ENCODE measurements at regions not wholly inside any gene's neighbourhood (a gene's known extent, or its start where the extent isn't known, plus 50 kb on each side); places are given as distances from the start of the nearest gene placed in this dataset.

- intact Hi-C loops (cut with DNase I; ENCODE audit: low total_unique reads) = no loop called here
- Histone ChIP-seq H3K4me1 (no peaks in the 10 kb centered on the region), H3K36me3 (no peaks in the 10 kb centered on the region), H3K27ac (no peak overlapping the region), H3K27me3 (no peaks in the 10 kb centered on the region), H3K4me3 (no peak overlapping the region), H3K9me3 (no peaks in the 10 kb centered on the region)
- DNase-seq (no peak), ATAC-seq (peak in 1 of 2 donors; percentile 56)
- in situ Hi-C loops (cut with MboI; ENCODE audit: low sequenced_read_pairs in 4 of 4) = no loop called here
- TF ChIP-seq, protein P1, sequence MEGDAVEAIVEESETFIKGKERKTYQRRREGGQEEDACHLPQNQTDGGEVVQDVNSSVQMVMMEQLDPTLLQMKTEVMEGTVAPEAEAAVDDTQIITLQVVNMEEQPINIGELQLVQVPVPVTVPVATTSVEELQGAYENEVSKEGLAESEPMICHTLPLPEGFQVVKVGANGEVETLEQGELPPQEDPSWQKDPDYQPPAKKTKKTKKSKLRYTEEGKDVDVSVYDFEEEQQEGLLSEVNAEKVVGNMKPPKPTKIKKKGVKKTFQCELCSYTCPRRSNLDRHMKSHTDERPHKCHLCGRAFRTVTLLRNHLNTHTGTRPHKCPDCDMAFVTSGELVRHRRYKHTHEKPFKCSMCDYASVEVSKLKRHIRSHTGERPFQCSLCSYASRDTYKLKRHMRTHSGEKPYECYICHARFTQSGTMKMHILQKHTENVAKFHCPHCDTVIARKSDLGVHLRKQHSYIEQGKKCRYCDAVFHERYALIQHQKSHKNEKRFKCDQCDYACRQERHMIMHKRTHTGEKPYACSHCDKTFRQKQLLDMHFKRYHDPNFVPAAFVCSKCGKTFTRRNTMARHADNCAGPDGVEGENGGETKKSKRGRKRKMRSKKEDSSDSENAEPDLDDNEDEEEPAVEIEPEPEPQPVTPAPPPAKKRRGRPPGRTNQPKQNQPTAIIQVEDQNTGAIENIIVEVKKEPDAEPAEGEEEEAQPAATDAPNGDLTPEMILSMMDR (IDR thresholded peaks at IDR 0.05 in 4 of 5, conservative IDR thresholded peaks at IDR 0.05 in 1 of 5) = no peak
- TF ChIP-seq POLR2A (IDR thresholded peaks at IDR 0.05) = no peak
These were observed 533.4 kb upstream of the SEMA3D start for GRCh38 chr7:85719981-85720953.

- no peak for TF ChIP-seq POLR2A (IDR thresholded peaks at IDR 0.05)
- TF ChIP-seq, protein P1 (IDR thresholded peaks at IDR 0.05 in 4 of 5, conservative IDR thresholded peaks at IDR 0.05 in 1 of 5) = no peak
- no peak for ATAC-seq
- in situ Hi-C loops (cut with MboI; ENCODE audit: low sequenced_read_pairs in 4 of 4) = no loop called here
These were observed 529.5 kb upstream of the SEMA3D start for GRCh38 chr7:85716353-85716752.

GRCh38 chr7:85714951-85715350 is 528.1 kb upstream of the SEMA3D start:
- intact Hi-C loops (cut with DNase I; ENCODE audit: low total_unique reads) = no loop called here
- no peak overlapping the region for H3K4me3 ChIP-seq
- no peak for ATAC-seq
- no peaks in the 10 kb centered on the region for H3K4me1 ChIP-seq
- no peak overlapping the region for H3K27ac ChIP-seq
- DNase-seq = no peak
- H3K27me3 ChIP-seq = no peaks in the 10 kb centered on the region
- TF ChIP-seq POLR2A (IDR thresholded peaks at IDR 0.05) = no peak
- TF ChIP-seq, protein P1 (IDR thresholded peaks at IDR 0.05 in 4 of 5, conservative IDR thresholded peaks at IDR 0.05 in 1 of 5) = no peak
- in situ Hi-C loops (cut with MboI; ENCODE audit: low sequenced_read_pairs in 4 of 4) = no loop called here
- H3K9me3 ChIP-seq = no peaks in the 10 kb centered on the region
- H3K36me3 ChIP-seq = no peaks in the 10 kb centered on the region

More at GRCh38 chr7:85716353-85716752, 529.5 kb upstream of the SEMA3D start:
- no peaks in the 10 kb centered on the region for H3K9me3 ChIP-seq
- no peak overlapping the region for H3K27ac ChIP-seq
- no peak for DNase-seq
- intact Hi-C loops (cut with DNase I; ENCODE audit: low total_unique reads) = no loop called here
- no peak overlapping the region for H3K4me3 ChIP-seq
- no peaks in the 10 kb centered on the region for H3K4me1 ChIP-seq
- H3K27me3 ChIP-seq = no peaks in the 10 kb centered on the region
- no peaks in the 10 kb centered on the region for H3K36me3 ChIP-seq

GRCh38 chr7:85714043-85714578 is 527.3 kb upstream of the SEMA3D start:
- Histone ChIP-seq H3K27me3 (no peaks in the 10 kb centered on the region), H3K27ac (no peak overlapping the region), H3K36me3 (no peaks in the 10 kb centered on the region), H3K4me3 (no peak overlapping the region), H3K9me3 (no peaks in the 10 kb centered on the region), H3K4me1 (no peaks in the 10 kb centered on the region)
- DNase-seq (no peak), ATAC-seq (no peak)
- in situ Hi-C loops (cut with MboI; ENCODE audit: low sequenced_read_pairs in 4 of 4) (no loop called here), intact Hi-C loops (cut with DNase I; ENCODE audit: low total_unique reads) (no loop called here)
- no peak for TF ChIP-seq POLR2A (IDR thresholded peaks at IDR 0.05)

- Histone ChIP-seq H3K9me3 (no peaks in the 10 kb centered on the region), H3K27me3 (no peaks in the 10 kb centered on the region), H3K27ac (no peak overlapping the region), H3K4me3 (no peak overlapping the region), H3K4me1 (no peaks in the 10 kb centered on the region), H3K36me3 (no peaks in the 10 kb centered on the region)
- in situ Hi-C loops (cut with MboI; ENCODE audit: low sequenced_read_pairs in 4 of 4) (no loop called here), intact Hi-C loops (cut with DNase I; ENCODE audit: low total_unique reads) (no loop called here)
- no peak for ATAC-seq
- no peak for DNase-seq
- TF ChIP-seq POLR2A (IDR thresholded peaks at IDR 0.05) = no peak
- TF ChIP-seq, protein P1 (IDR thresholded peaks at IDR 0.05 in 4 of 5, conservative IDR thresholded peaks at IDR 0.05 in 1 of 5) = no peak
These were observed 526.3 kb upstream of the SEMA3D start for GRCh38 chr7:85713171-85713570.
